Activated CD8-positive, alpha-beta memory T cell treated with anti-CD3 and anti-CD28 coated beads, Interleukin-2, amount 50 U/mL, for 48 hours (primary cell): ENCODE measurements at regions not wholly inside any gene's neighbourhood (a gene's known extent, or its start where the extent isn't known, plus 50 kb on each side); places are given as distances from the start of the nearest gene placed in this dataset.

Source experiments
- DNase-seq: peaks from one replicate; pipeline ENCODE4 v3.0.0-alpha.2; 2020

DNA sequence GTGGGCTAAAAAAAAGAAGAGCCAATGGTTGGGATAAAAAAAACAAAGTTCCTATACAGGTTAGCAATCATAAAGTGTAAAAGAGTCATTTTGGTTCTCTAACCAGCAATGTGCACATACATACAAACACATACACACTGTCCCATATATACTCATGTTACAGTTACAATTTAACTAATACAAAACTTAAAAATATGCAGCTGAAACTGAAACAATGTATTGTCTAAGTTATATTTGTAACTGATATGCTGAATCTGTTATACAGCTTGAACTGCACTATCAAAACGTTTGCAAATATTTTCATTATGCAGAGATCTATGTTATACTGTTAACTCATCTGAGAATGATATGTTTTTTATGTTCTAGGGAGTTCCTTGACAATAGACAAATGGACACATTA is 173.7 kb downstream of the KLF12 start:
- no peak for DNase-seq

DNA sequence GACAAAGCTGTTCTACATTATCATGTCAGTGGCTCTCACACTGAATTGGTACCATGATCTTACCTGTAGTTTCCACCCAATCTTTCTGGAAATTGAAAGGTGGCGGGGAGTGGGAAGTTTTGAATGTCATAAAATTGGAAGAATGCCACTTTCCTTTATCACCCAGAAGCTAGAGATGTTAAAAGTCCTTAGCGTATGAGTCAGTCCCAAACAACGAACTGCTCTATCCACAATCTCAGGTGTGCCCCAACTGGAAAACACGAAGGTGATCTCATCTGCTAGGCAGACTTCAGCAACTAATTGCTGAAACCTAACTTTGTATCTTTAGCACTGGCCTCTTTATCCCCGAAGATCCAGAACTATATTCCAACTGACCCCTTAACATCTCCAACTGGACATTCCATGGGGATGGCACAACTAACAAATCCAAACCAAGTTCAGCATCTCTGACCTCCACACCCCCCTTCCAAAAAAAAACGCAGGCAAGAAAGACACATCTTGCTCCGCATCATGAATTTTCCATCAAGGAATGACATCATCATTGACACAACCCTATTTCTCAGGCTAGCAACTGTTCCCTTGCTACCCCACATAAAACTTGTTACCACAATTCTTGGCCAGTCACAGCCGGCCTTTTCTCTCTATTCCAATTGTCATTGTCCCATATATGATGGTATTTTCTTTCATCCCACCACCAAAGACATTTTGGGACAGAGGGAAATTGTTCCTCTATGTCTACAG is 175.4 kb downstream of the KLF12 start:
- no peak for DNase-seq

DNA sequence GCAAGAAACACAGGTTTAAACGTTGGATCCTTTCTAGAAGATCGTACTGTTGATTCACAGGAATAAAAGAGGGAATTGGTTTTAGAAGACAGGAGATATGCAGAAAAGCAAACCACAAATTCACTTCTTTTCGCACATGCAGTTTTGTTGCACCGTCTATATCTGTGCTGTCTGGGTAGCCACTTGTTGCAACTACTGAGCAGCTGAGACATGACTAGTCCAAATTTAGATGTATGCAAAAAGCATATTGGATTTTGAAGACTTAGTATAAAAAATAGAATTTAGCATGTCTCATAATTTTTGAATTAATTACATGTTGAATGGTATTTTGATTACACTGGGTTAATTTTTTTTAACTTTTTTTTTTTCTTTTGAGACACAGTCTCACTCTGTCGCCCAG is 176.3 kb downstream of the KLF12 start:
- DNase-seq, result no peak

DNA sequence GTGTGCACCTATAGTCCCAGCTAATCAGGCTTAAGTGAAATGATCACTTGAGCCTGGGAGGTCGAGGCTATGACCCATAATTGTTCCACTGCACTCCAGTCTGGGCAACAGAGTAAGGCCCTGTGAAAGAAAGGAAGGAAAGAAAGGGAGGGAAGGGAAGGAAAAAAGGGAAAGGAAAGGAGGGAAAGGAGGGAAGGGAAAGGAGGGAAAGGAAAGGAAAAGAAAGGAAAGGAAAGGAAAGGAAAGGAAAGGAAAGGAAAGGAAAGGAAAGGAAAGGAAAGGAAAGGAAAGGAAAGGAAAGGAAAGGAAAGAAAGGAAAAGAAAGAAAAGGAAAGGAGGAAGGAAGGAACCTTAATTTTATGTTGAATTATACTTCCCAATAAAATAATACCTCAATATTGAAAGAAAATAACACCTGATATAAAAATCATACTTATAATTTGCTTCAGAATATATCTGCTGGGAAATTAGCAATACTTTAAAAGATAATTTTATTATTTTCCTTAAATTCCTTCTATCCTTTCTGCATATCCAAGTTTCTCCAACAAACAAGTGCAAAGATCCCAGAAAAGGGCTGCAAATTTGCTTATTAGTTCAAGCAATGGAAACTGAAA is 177.3 kb downstream of the KLF12 start:
- DNase-seq, result no peak

DNA sequence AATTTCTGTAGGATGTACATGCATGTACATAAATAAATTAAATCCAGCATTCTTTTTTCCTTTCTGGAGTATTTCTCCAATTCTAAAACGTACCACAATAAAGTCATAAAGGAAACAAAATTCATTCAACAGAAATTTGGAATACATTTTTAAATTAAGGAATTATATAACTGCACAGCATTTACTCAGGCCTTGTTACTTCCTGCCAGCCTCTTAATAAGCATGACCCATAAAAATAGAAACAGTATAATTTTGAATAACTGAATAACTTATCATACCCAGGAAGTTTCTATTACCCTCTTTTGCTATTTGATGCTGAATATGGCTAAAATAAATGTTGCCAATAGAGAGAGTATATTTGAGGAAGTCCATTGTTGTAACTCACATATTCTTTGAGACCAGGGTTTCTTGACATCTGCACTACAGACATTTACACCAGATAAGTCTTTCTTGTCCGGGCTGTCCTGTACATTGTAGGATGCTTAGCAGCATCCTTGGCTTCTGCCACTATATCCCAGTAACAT is 178.2 kb downstream of the KLF12 start:
- no peak for DNase-seq

DNA sequence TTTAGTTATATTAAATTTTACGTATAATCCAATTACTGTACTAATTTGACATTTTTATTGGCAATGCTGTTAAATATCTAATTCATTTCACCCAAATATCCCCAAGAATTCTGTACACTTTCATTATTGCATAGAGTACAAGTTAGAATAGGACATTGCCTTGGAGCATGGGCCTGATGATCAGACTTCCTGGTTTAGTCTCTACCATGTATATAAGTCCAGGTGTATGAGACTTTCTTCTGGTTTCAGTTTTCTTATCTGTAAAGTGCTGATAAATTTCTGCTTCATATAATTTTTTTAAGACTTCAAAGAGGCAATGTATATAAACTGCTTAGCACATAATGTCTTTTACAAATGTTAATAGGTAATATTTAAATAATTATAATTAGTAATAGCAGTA is 179.4 kb downstream of the KLF12 start:
- DNase-seq, result no peak

DNA sequence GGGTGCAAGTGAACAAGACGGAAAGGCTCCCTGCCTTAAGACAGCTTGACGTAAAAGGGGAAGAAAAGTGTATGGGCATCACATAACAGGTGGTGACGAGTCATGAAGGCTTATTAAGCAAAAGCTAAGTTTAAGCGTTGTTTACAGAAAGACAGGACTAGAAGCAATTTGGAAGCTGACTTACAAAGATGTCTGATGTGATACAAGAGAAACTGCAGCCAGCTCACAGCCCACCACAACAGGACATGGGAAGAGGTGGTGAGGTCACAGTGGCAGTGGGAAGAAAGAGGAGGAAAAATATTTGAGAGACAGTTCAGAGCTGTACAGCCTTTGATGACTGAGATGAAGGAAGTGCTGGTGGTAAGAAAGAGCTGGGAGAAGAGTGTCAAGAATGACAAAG is 181.6 kb downstream of the KLF12 start:
- no peak for DNase-seq

DNA sequence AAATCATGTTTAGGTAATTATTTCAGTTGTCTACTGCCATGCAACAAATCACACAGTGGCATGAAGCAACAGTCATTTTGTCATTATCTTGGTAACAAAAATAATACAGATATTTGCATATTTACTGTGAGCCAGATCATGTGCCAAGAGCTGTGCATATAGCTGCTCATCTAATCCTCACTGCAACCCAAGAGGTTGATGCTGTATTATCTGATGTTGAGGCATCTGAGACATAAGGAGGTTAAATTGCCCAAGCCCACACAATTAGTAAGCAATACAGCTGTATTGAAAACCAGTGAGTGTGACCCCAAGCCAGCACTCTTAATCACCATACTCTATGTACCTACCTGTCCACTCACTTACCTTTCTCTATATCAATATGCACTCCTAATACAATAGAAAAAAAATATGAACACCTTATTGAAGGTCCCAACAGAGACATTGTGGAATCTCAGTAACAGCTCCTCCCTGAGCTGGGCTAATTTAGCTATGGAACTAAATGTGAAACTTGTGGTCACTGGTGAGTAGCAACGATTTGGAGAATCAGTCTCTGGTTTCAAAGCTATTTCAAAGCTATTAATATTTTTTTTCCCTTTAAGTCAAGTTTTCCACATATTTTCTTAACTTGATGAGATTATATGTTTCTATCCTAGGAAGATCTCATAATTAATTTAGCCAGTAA is 185.2 kb downstream of the KLF12 start:
- DNase-seq, result no peak

DNA sequence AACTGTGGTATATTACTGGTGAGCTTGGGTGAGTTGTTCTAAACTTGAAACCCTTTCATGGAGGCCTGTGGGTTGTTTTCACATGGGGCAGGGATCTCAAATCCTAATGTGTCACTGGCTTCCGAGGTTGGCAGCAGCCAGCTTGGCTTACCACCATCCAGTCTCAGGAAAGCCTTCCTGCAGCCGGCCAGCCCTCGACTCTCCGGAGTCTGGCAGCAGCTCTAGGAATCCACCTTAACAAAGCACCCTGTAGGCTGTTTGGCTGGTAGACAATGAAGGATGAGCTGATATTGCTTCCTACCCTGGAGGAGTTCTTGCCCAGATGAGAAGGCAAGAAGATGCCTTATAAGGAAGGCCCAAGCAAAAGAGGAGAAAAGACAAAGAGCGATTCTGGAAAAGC is 188.3 kb downstream of the KLF12 start:
- DNase-seq, result no peak

DNA sequence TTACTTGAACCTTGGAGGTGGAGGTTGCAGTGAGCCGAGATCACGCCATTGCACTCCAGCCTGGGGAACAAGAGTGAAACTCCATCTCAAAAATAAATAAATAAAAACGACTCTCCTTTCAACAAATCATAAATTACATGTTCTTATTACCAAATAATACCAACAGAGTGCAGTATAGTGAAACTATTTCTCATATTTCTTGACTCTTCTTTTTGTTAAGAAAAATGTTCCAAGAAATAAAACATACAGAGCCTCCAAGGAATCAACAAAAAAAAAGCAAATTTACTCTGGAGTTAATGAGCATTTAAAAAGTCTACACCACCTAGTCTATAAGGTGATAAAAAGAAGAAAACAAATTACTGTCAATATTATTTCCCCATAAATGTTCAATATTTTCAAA is 188.8 kb downstream of the KLF12 start:
- no peak for DNase-seq

DNA sequence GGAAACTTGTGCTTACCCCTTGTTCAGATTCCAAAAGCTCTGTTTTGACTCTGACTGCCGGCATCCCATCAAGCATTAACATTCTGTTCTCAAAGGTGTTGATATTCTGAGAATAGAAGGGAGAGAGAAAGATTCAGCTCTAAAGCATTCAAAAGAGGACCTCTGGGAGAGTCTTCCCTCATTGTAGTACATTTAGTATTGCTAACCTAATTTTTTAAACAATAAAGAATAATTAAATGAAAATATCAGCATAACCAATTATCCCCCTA is 190.3 kb downstream of the KLF12 start:
- DNase-seq, result no peak

DNA sequence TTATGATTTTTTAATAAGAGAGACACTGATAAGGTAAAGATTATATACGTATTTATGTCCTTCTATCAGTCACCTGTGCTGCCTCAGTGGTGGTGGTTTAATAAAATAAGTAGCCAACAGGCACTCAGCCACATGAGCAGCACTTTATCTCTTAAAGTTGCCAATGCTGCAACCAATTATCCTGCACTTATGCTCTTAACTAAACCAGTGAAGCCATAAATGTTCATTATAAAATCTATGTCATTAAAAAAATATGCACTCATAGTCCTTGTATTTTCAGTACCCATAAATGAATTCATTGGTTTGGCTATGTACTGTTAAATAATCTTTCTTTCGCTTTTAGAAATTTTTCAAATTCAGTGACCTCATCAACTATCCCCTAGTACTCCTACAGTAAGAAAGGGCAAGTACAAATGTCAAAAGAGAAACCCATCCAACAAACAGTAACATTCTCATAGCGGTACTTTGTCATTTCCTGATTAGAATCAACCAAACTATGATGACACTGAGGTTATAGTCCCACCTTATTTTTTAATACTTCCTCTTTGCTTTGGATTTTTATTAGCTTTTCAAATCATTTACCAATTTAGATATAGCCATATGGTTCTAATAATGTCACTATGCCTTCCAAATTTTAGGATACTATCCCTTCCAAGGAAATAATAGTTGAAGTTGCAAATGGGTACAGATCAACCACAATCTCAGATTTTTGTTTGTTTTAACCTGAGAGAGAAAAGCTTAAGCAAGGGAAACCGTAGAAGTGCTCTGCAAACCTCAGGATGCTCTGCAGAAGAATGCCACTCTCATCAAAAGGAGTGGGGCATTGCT is 190.9 kb downstream of the KLF12 start:
- no peak for DNase-seq

DNA sequence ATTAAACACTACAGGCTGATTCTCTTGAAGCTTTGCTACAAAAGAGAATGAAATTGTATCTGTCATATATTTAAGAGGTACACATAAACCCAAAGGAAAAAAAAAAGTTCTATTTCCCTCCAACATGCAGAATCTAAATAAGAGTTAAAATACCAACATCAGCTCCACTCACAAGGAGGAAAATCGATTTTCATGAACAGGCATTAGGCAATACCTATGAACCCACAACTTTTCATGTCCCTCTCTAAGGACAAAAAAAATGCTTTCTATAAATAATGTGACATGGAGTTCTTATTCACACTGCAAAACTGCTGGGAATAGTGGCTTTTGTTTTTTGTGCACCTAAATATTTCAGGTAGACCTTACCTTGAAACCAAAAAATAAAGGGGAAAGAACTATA is 192.5 kb downstream of the KLF12 start:
- DNase-seq, result no peak

DNA sequence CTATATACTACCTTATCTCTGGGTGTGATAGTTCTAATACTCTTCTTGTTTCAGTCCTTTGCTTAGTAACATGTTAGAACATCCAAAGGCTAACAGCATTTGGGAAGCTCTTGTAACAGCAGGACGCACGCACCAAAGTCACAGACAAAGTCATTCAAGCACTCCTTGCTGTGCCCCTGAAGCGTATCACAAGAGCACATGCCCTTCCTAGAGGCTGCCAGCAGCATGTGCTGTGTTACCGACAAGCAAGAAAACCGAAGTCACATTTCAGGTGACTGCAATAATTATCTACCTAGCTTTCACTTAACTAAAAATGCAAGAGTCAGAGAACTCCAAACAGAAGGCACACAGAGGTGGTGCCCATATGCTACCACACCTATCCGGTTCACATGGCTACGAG is 194.1 kb downstream of the KLF12 start:
- DNase-seq, result no peak

DNA sequence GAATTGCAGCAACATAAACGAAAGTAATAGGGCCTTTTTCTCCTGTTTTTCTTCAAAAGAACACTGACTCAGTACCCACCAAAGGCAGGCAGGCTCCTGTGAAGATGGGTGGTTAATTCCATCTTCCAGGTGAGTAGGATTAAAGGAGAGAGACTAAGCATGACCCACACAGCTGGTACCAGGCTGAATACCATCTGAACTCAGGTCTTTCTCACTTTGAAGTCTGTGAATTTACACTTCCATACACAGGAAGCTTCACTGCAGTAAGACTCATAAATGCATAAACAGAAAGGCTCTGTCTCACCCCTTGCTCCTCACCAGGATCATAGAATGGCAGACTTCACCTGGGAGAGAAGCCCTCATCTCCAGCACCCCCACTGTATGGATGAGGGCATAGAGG is 194.6 kb downstream of the KLF12 start:
- no peak for DNase-seq

DNA sequence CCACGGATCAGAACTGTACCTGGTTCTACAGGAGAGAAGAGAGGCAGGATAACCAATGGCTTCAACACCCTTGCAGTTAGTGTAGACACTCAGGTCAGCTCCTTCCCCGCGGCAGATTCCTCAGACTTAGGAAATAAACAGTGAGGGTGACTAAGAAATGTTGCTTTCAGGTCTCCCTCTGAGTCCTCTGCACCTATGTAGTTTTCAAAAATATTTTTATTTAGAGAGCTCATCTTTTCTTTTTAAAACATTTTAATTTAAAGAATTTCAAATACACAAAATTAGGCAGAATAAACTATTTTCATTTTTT is 195.2 kb downstream of the KLF12 start:
- DNase-seq, result no peak

DNA sequence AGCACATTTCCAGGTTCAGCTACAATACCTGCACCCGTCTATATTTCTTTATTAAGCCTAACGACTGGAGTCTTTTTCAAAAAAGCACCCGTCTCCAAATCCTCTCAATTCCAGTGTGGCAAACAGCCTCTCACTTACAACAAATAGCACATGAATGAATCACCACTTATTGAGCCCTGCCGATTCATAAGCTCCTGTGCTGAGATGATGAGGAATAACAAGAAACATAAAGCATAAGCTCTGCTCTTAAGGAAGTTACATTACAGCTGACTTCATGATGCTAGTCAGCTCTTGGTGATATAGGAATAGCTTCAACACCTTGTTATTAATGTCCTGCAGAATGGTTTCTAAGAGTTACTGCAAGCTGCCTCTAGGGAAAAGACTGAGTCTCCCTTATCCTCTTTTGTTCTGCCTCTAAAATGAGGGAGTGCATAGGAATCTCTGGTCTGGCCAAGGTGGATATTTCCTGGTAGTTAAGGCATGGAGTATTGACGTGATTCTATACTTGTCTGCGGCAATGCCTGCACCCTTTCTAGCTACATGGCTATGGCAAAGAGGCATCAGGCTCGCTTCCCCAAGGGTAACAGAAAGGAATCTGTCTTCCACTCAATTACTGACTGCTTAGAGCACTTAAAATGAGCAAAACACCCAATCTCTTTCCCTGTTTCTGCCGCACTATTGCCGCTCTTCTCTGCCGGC is 195.7 kb downstream of the KLF12 start:
- DNase-seq, result no peak

DNA sequence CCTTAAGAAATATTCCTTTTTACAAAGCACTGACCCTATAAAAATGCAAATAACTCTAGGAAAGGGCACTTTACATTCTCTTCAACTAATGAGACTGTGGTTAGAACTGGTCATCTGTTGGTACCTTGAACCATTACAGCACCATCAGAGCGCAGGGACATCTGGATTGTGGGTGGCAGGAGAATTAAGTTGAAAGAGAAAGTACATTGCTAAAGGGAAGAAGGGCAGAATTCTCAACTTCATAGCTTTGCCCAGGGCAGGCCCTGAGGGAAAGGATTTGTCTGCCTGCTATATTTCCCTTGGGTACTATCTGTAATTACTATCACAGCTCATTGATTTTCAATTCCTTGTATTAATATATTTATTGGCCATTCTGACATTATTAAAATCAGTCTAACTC is 196.8 kb downstream of the KLF12 start:
- DNase-seq, result no peak

DNA sequence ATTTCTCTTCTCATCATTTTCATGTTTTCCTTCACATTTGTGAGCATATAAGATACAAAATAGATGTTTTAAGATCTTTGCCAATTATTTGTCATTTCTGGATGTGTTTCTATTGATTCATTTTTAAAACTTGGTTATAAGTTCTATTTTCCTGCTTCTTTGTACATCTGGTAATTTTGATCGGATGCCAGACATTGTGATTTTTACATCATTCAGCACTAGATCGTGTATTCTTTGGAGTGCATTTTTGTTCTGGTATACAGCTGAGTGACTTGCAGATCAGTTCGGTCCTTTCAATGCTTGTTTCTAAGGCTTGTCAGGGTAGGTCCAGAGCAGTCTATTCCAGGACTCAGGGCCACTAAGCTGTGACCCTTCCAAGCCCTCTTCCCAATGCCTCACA is 198.2 kb downstream of the KLF12 start:
- no peak for DNase-seq

DNA sequence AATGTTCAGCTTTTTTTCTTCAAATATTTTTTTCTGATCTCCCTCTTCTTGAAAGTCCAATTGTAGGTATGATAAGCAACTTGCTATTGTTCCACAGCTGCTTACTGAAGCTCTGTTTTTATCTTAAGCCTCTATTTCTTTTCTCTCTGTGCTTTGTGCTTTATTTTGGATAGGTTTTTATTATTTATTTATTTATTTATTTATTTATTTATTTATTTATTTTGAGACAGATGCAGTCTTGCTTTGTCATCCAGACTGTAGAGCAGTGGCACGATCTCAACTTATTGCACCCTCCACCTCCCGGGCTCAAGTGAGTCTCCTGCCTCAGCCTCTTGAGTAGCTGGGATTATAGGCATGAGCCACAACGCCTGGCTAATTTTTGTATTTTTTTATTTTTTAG is 199.4 kb downstream of the KLF12 start:
- DNase-seq, result no peak

DNA sequence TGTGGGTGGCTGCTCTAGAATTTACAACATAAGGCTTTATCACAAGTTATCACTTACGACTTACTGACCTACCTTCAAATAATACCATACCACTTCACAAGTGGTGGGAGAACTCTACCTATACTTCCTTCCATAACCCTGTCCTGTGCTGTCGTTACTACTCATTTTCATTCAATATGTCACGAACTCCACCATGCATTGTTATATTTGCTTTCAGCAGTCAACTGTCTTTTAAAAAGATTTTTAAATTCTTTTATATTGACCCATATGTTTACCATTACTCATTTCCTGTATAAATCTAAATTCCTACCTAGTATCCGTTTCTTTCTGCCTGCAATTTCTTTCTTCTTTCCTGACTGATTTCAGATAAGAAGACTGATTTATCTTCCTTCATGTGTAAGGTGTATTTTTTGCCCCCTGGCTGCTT is 200.0 kb downstream of the KLF12 start:
- no peak for DNase-seq

DNA sequence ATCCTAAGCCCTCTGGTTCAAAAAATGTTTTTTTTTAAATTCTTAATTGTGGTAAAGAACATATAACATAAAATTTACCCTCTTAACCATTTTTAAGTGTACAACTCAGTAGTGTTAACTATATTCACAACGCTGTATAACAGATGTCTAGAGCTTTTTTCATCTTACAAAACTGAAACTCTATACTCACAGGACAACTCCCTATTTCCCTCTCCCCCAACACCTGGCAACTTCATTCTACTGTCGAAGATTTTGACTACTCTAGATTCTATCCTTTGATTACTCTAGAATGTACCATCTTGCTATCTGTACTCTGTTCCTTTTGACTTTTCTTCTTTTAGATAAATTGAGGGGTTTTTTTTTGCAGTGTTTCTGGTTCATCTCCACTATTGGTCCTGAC is 200.4 kb downstream of the KLF12 start:
- DNase-seq, result no peak

DNA sequence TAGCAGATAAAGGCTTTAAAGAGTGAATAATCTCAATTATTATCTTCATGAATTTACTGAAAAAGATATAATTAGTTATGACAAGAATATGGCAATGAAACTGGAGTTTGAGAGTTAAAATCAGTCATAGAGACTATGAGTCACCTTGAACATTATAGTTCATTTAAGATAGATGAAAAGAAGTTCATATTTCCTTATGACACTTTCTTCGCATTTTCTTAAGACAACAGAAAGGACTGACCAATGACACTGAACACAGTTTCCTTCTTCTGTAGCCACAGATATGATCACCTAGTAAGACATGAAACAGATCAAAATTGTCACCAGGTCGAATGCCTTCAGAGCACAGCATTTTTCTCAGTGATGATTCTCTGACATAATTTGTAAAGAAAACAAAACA is 202.1 kb downstream of the KLF12 start:
- DNase-seq, result no peak
